ENCODE measurements at regions not wholly inside any gene's neighbourhood (a gene's known extent, or its start where the extent isn't known, plus 50 kb on each side); places are given as distances from the start of the nearest gene placed in this dataset.
"Not testable (repeated sequence)": the region's sequence is repeated elsewhere in the genome, so short reads cannot be mapped to it uniquely, and the experiment has no call there.

GRCh38 chr4:126441173-126442035 is 1126.6 kb downstream of the FAT4 start:
- DNase-seq (ENCODE audit: low spot score) = no peak

- no peak for DNase-seq (ENCODE audit: low spot score)
Observed at GRCh38 chr4:126445596-126445995, 1130.8 kb downstream of the FAT4 start.

GRCh38 chr4:126446917-126447316 is 1132.2 kb downstream of the FAT4 start:
- no peak for DNase-seq (ENCODE audit: low spot score)

- DNase-seq (ENCODE audit: low spot score) = no peak
Observed at GRCh38 chr4:126448086-126448845, 1133.5 kb downstream of the FAT4 start.

DNA sequence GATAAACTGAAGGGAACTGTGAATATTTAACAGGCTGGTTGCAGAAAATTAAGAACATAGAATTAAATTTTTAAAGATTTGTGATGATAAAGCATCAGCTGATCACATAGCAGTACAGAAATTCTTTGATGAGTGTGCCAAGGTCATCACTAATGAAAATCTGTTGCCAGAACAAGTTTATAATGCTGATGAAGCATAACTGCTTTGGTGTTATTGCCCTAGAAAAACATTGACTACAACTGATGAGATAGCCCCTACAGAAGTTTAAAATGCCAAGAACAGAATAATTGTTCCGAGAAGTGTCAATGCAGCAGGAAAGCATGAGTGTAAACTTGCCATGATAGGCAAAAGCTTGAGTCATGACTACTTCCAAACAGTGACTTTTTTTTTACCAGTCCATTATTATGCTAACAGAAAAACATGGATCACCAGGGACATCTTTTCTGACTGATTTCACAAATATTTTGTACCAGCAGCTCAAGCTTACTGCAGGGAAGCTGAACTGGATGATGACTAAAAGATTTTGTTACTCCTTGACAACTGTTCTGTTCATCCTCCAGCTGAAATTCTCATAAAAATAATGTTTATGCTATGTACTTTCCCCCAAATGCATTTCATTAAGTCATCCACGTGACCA is 1136.6 kb downstream of the FAT4 start:
- DNase-seq (ENCODE audit: low spot score) = no peak

DNA sequence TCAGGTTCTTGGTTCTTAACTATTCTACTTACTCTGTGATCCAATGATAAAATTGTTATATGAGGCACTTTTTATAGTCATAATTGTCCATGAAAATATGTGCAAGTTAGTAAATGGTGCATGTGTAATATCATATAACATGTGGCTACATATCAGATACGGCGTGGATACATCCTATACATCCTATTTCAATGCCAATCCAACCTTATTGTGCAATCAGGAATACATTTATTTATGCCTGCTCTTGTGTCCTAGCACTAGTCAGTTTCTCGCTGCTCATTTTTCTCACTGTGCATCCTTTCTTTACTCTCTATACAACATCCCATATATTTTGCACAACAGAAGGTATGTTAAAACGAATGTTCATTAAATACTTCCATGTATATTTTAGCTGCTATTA is 1141.1 kb downstream of the FAT4 start:
- DNase-seq (ENCODE audit: low spot score) = no peak

DNA sequence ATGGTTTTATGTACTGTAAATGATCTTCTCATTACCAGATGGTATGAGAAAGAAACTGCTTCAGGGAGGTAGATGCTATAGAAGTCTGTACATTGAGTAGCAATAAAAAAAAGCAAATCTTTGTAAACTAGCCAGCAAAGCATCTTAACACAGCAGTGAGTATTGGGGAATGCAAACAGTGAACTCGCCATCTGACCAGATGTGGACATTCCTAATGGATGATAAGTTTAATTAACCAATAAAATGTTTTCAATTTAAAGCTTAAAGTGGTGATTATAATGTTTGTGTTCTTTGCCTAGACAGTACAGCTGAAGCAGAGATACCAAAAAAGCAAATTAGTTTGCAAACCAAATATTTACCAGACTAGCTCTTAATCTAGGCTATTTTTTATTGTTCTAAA is 1144.2 kb downstream of the FAT4 start:
- no peak for DNase-seq (ENCODE audit: low spot score)

DNA sequence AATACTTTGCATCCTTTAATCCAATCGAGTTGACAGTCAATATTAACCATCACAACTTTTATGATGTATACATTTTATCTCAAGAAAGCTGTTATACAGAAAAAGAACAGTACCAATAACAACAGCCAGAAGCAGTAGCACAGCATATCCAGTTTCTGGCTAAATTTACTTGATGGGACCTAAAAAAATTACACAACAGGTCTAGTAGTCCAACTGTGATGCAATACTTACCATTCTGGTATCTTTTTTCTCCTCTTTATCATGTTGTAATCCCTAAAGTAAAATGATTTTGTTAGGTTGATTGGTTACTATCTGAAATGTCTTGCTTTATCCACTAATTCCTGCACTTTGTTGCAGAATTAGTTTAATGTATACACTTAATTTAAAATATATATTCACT is 1150.6 kb downstream of the FAT4 start:
- no peak for DNase-seq (ENCODE audit: low spot score)

- DNase-seq (ENCODE audit: low spot score) = no peak
Observed at GRCh38 chr4:126466848-126467247, 1152.1 kb downstream of the FAT4 start.

- DNase-seq (ENCODE audit: low spot score) = no peak
Observed at GRCh38 chr4:126468144-126468543, 1153.4 kb downstream of the FAT4 start.

- DNase-seq (ENCODE audit: low spot score) = no peak
Observed at GRCh38 chr4:126470862-126471261, 1156.1 kb downstream of the FAT4 start.

GRCh38 chr4:126475730-126476129 is 1157.0 kb upstream of the INTU start:
- no peak for DNase-seq (ENCODE audit: low spot score)

DNA sequence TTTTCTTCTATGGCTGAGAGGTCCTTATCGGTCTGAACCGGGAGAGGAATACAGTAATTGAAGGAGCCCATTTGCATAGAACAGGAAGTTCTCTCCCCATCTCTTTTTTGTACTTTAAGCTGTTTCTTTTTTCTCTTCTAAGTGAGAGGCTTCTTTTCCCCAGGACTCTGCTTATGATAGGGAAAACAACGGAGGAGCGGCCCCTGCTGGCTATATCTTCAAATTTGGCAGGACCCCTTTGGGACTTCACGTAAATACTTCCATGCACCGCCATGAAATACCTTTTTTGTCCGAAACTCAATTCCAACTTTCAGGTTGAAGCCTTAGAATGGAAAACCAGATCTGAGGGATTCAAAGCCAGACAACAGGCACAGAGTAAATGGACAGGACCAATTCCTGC is 1153.0 kb upstream of the INTU start:
- no peak for DNase-seq (ENCODE audit: low spot score)

GRCh38 chr4:126482311-126482710 is 1150.4 kb upstream of the INTU start:
- DNase-seq (ENCODE audit: low spot score) = no peak

DNA sequence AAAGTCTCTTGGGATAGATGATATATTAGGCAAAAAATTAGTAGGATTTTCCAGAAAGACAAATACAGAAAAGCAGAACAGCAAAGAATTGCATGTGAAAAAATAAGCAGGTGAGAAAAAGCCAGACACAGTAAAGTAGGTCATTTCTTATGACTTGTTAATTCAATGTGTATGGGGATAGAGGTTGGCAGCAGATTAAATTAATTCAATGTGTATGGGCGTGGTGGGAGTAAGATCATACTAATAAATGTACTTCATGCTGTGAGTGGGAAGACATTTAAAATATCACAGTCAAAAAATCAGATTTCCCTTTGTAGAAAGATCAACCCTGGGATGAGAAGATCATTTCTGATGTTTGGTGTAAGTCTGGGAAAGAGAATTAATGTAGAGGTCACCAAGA is 1146.4 kb upstream of the INTU start:
- no peak for DNase-seq (ENCODE audit: low spot score)

DNA sequence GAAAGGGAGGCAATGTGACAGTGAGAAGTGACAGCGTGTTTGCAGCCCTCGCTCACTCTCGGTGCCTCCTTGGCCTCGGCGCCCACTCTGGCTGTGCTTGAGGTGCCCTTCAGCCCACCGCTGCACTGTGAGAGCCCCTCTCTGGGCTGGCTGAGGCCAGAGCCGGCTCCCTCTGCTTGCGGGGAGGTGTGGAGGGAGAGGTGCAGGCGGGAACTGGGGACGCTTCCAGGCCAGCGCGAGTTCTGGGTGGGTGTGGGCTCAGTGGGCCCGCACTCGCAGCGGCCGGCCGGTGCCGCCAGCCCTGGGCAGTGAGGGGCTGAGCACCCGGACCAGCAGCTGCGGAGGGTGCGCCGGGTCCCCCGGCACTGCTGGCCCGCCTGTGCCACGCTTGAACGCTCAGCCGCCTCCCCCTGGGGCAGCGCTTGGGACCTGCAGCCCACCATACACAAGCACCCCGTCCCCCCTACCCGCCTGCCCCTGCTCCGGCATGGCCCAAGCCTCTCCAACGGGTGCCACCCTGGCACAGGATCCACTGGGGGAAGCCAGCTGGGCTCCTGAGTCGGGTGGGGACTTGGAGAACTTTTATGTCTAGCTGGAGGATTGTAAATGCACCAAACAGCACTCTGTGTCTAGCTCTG is 1142.8 kb upstream of the INTU start:
- DNase-seq (ENCODE audit: low spot score) = no peak

DNA sequence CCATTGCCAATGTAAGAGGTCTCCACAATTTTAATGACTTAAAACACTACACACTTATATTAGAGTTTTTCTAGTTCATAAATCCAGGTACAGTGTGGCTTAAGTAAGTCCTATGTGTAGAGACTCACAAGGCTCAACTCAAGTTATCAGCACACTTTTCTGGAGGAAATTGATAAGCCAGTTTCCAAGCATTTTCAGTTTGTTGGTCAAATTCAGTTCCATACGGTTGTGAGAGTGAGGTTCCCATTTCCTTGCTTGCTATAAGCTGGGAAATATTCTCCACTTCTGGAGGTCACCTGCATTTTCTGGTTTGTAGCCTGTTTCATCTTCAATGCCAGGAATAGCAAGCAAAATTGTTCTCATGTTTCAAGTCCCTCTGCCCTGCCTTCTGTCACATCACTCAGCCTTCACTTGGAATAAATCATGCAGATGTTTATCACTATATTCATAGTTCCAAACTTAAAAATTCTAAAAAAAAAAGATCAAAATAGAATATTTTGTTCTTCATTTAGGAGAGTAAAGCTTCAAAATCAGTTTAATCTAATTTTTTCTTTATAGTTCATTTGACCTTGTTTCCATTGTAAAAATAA is 1137.5 kb upstream of the INTU start:
- DNase-seq (ENCODE audit: low spot score) = no peak

DNA sequence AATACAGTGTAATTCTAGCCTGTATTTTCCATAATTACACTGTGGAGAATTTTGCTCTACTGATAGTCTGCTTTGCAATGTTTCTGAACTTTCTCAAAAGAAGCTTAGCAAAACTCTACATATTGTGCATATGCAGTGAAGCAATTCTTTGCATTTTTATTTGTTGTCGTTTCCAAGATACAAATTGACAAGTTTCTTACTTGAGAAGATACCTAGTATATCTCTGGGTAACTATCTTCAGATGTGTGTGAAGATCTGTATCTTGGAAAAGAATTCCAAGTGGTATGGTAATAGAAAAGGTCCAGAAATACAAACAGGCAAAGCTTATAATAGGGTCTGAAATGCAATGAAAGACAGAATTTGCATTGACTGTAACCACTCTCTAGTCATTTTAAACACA is 1119.8 kb upstream of the INTU start:
- DNase-seq (ENCODE audit: low spot score) = no peak

DNA sequence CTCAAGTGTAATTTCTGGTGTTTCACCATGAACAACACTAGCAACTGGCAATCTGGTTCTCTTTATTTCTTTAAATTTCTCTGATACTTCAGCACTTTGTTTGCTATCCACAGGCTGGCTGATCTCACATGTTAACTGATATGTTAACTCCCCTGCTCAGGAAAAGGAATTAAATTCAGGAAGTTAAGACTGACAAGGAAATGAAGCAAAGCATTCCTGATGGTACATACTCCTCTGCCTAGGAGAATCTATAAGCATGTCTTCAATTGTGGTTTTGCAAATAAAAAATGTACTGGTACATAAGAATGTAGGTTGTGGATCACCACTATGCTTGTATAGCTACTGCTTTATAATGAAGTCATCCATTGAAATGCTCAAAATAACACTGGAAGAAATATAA is 1119.2 kb upstream of the INTU start:
- no peak for DNase-seq (ENCODE audit: low spot score)

GRCh38 chr4:126520731-126521130 is 1112.0 kb upstream of the INTU start:
- no peak for DNase-seq (ENCODE audit: low spot score)

DNA sequence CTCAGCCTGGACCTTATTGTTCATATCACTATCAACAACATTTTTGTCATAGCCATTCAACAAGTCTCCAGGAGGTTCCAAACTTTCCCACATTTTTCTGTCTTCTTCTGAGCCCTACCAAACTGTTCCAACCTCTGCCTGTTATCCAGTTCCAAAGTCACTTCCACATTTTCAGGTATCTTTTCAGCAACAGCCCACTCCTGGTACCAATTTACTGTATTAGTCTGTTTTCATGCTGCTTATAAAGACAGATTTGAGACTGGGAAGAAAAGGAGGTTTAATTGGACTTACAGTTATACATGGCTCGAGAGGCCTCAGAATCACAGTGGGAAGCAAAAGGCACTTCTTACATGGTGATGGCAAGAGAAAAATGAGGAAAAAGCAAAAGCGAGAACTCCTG is 1107.4 kb upstream of the INTU start:
- DNase-seq (ENCODE audit: low spot score) = not testable (repeated sequence)

GRCh38 chr4:126526335-126526734 is 1106.4 kb upstream of the INTU start:
- DNase-seq (ENCODE audit: low spot score) = no peak

Measured in left forelimb (tissue), 1 donor.